IMR-90 (cell line): ENCODE measurements at regions not wholly inside any gene's neighbourhood (a gene's known extent, or its start where the extent isn't known, plus 50 kb on each side); places are given as distances from the start of the nearest gene placed in this dataset.

Experiments used
- ATAC-seq: fragments of 200-7000 bp; cut with Tn5 transposase; 2 replicates; pipeline ENCODE4 v1.9.1; 2020; ENCODE audit warnings: low read depth, mild to moderate bottlenecking, moderate library complexity
- BruUV-seq: library from RNA; stranded (reverse); fragments of 400-500 nt; replicated peaks from 2 replicates; lab custom pipeline; 2021; lab: Mats Ljungman, UMichigan
- CTCF ChIA-PET: fragments of 300-600 bp; formaldehyde crosslinking; extraction: SDS; loops from one replicate; lab custom pipeline; 2021; ENCODE audit warnings: antibody characterized with exemption; lab: Yijun Ruan, JAX
- POLR2A ChIA-PET: fragments of 300-600 bp; sonication (Branson Sonifier 250); formaldehyde crosslinking; loops from one replicate; lab custom pipeline; 2022; ENCODE audit warnings: antibody characterized with exemption; ENCODE audit not compliant: unreplicated experiment; lab: Charles Lee
- DNase-seq: peaks from one replicate; pipeline ENCODE4 v3.0.0; 2013
- H2AFZ ChIP-seq: replicated peaks from 2 replicates; pipeline ENCODE3; 2013; ENCODE audit warnings: low read length, mild to moderate bottlenecking; ENCODE audit not compliant: poor library complexity
- H2AK5ac ChIP-seq: 2 replicates; pipeline ENCODE4 v1.6.1; 2013; ENCODE audit warnings: low read depth, low read length, inconsistent platforms
- H2AK9ac ChIP-seq: replicated peaks from 2 replicates; pipeline ENCODE3; 2013; ENCODE audit warnings: mild to moderate bottlenecking, low read depth, low read length, moderate library complexity; ENCODE audit not compliant: poor library complexity
- H2BK120ac ChIP-seq: 2 replicates; pipeline ENCODE4 v1.6.1; 2013; ENCODE audit warnings: low read depth, low read length, inconsistent platforms
- H2BK15ac ChIP-seq: 3 replicates; pipeline ENCODE4 v1.6.1; 2013; ENCODE audit warnings: low read depth, low read length, inconsistent platforms
- H2BK20ac ChIP-seq: 2 replicates; pipeline ENCODE4 v1.6.1; 2013; ENCODE audit warnings: low read depth, mild to moderate bottlenecking, inconsistent platforms, low read length, moderate library complexity
- H2BK5ac ChIP-seq: 2 replicates; pipeline ENCODE4 v1.6.1; 2013; ENCODE audit warnings: mild to moderate bottlenecking, low read depth, low read length, inconsistent platforms; ENCODE audit not compliant: poor library complexity, severe bottlenecking
- H3K14ac ChIP-seq: replicated peaks from 2 replicates; pipeline ENCODE4 v1.6.1; 2013; ENCODE audit warnings: low read depth, low read length, inconsistent platforms
- H3K18ac ChIP-seq: 2 replicates; pipeline ENCODE4 v1.6.1; 2013; ENCODE audit warnings: low read depth, low read length, control low read depth
- H3K23ac ChIP-seq: 2 replicates; pipeline ENCODE4 v1.6.1; 2013; ENCODE audit warnings: low read depth, low read length, inconsistent platforms
- H3K27ac ChIP-seq: 2 replicates; pipeline ENCODE4 v1.5.1; 2013; ENCODE audit warnings: mild to moderate bottlenecking, control low read depth, low read length; ENCODE audit not compliant: insufficient read depth
- H3K27me3 ChIP-seq: 2 replicates; pipeline ENCODE4 v1.6.1; 2013; ENCODE audit warnings: low read length; ENCODE audit not compliant: control insufficient read depth, insufficient read depth
- H3K36me3 ChIP-seq: 2 replicates; pipeline ENCODE4 v1.6.1; 2013; ENCODE audit warnings: low read length, mixed read lengths; ENCODE audit not compliant: control insufficient read depth, insufficient read depth
- H3K4ac ChIP-seq: 2 replicates; pipeline ENCODE4 v1.6.1; 2013; ENCODE audit warnings: low read depth, low read length, inconsistent platforms
- H3K4me1 ChIP-seq: 2 replicates; pipeline ENCODE4 v1.6.1; 2013; ENCODE audit warnings: low read length, mixed read lengths; ENCODE audit not compliant: control insufficient read depth, insufficient read depth
- H3K4me2 ChIP-seq: 2 replicates; pipeline ENCODE4 v1.6.1; 2013; ENCODE audit warnings: low read depth, mild to moderate bottlenecking, control low read depth, low read length, moderate library complexity
- H3K4me3 ChIP-seq: 2 replicates; pipeline ENCODE4 v1.5.1; 2013; ENCODE audit warnings: low read depth, mild to moderate bottlenecking, control low read depth, low read length, moderate library complexity; ENCODE audit not compliant: insufficient read depth
- H3K56ac ChIP-seq: 2 replicates; pipeline ENCODE4 v1.6.1; 2013; ENCODE audit warnings: low read length, inconsistent platforms; ENCODE audit not compliant: insufficient read depth; ENCODE audit errors: extremely low read depth
- H3K79me1 ChIP-seq, 2 experiments: 2 replicates each; pipeline ENCODE4 v1.6.1; 2013; ENCODE audit warnings: low read length in 2 of 2, inconsistent platforms in 1 of 2, low read depth in 1 of 2
- H3K9ac ChIP-seq: 2 replicates; pipeline ENCODE4 v1.6.1; 2013; ENCODE audit warnings: low read depth, low read length, control low read depth
- H3K9me1 ChIP-seq: 2 replicates; pipeline ENCODE4 v1.6.1; 2013; ENCODE audit warnings: low read length, inconsistent platforms; ENCODE audit not compliant: insufficient read depth
- H3K9me3 ChIP-seq: 2 replicates; pipeline ENCODE4 v1.6.1; 2013; ENCODE audit warnings: low read length; ENCODE audit not compliant: control insufficient read depth, insufficient read depth
- H4K20me1 ChIP-seq: 2 replicates; pipeline ENCODE4 v1.6.1; 2013; ENCODE audit warnings: low read length, inconsistent platforms; ENCODE audit not compliant: insufficient read depth
- H4K5ac ChIP-seq: 2 replicates; pipeline ENCODE4 v1.6.1; 2013; ENCODE audit warnings: mild to moderate bottlenecking, low read depth, low read length, control low read depth
- H4K8ac ChIP-seq, 2 experiments: 2 replicates each; pipeline ENCODE4 v1.6.1; 2013; ENCODE audit warnings: low read depth in 2 of 2, low read length in 2 of 2, control low read depth in 1 of 2, inconsistent platforms in 1 of 2
- H4K91ac ChIP-seq: 2 replicates; pipeline ENCODE4 v1.6.1; 2013; ENCODE audit warnings: low read depth, low read length, inconsistent platforms; ENCODE audit not compliant: insufficient read depth
- BHLHE40 ChIP-seq: fragments of 150-350 bp; IDR thresholded peaks from 2 replicates; pipeline ENCODE4 v1.6.1; 2016; ENCODE audit warnings: mild to moderate bottlenecking, low read depth, low read length
- CHD1 ChIP-seq: IDR thresholded peaks from 2 replicates; pipeline ENCODE4 v1.6.1; 2012; ENCODE audit warnings: low read depth, low read length, improper control_type of control experiment
- CTCF ChIP-seq: conservative IDR thresholded peaks from 2 replicates; pipeline ENCODE4 v1.5.1; 2012; ENCODE audit warnings: mild to moderate bottlenecking, low read depth, low read length, improper control_type of control experiment
- ELK1 ChIP-seq: fragments of 150-350 bp; IDR thresholded peaks from 2 replicates; pipeline ENCODE4 v1.6.1; 2016; ENCODE audit warnings: low read depth, mild to moderate bottlenecking, low read length, moderate library complexity, borderline replicate concordance
- MAFK ChIP-seq: IDR thresholded peaks from 2 replicates; pipeline ENCODE4 v1.6.1; 2012; ENCODE audit warnings: low read depth, low read length, improper control_type of control experiment
- MXI1 ChIP-seq: IDR thresholded peaks from 2 replicates; pipeline ENCODE4 v1.6.1; 2012; ENCODE audit warnings: low read depth, mild to moderate bottlenecking, low read length, moderate library complexity, borderline replicate concordance
- NFE2L2 ChIP-seq: fragments of 150-350 bp; IDR thresholded peaks from 2 replicates; pipeline ENCODE4 v1.6.1; 2016; ENCODE audit warnings: low read depth, mild to moderate bottlenecking, low read length
- POLR2A ChIP-seq: IDR thresholded peaks from 2 replicates; pipeline ENCODE4 v1.6.1; 2012; ENCODE audit warnings: mild to moderate bottlenecking, low read depth, low read length
- RAD21 ChIP-seq: IDR thresholded peaks from 2 replicates; pipeline ENCODE4 v1.6.1; 2012; ENCODE audit warnings: low read length, improper control_type of control experiment
- RCOR1 ChIP-seq: IDR thresholded peaks from 2 replicates; pipeline ENCODE4 v1.6.1; 2012; ENCODE audit warnings: mild to moderate bottlenecking, low read length, improper control_type of control experiment; ENCODE audit not compliant: insufficient replicate concordance
- SMC3 ChIP-seq: fragments of 150-350 bp; IDR thresholded peaks from 2 replicates; pipeline ENCODE4 v1.6.1; 2016; ENCODE audit warnings: low read depth, mild to moderate bottlenecking, antibody characterized with exemption, low read length, moderate library complexity
- USF2 ChIP-seq: fragments of 150-350 bp; IDR thresholded peaks from 2 replicates; pipeline ENCODE4 v1.6.1; 2017; ENCODE audit warnings: mild to moderate bottlenecking, antibody characterized with exemption, low read length, low read depth
- WGBS, 2 experiments: methylation state at CpG; one replicate each; pipeline versions ENCODE4 v1.1.5 to v1.1.7; 2013; ENCODE audit warnings: missing lambda C conversion rate in 2 of 2; ENCODE audit not compliant: insufficient read length in 1 of 2; ENCODE audit errors: extremely low coverage in 2 of 2; 5-methylcytosine and 5-hydroxymethylcytosine counted together
- dilution Hi-C: fragments of 300-500 bp; cut with HindIII; formaldehyde crosslinking; loops from one replicate; pipeline ENCODE4 v1.14.3; 2018; ENCODE audit warnings: low sequenced_read_pairs; ENCODE audit not compliant: unreplicated experiment
- in situ Hi-C: fragments of 300-500 bp; cut with MboI; formaldehyde crosslinking; loops from 3 replicates; pipeline ENCODE4 v1.14.3; 2019; ENCODE audit warnings: low sequenced_read_pairs, inconsistent platforms, mixed read lengths
- intact Hi-C: fragments of 100-400 bp; cut with micrococcal nuclease; formaldehyde crosslinking; loops from 2 replicates; pipeline ENCODE4 v1.10.0; 2022

- TF ChIP-seq ELK1 (no peak), CTCF (no peak), SMC3 (no peak), CHD1 (no peak), POLR2A (no peak), RAD21 (no peak), MAFK (no peak), USF2 (no peak), BHLHE40 (no peak), MXI1 (no peak), RCOR1 (no peak), NFE2L2 (no peak)
- no peak overlapping the region for H3K23ac ChIP-seq
- H3K4me2 ChIP-seq = no peak overlapping the region
- ATAC-seq (no peak), DNase-seq (no peak)
- no peak overlapping the region for H4K91ac ChIP-seq
- ChIA-PET POLR2A (no interaction called here), CTCF (interaction anchor here (0.8 kb wide), 1 partner anchor 44 kb away, joined by 3 read pairs; no protein-coding TSS in a partner anchor)
- no peaks in the 10 kb centered on the region for H4K20me1 ChIP-seq
- H4K5ac ChIP-seq = no peak overlapping the region
- H3K56ac ChIP-seq = no peak overlapping the region
- no peak overlapping the region for H2BK120ac ChIP-seq
- dilution Hi-C loops (no loop called here), intact Hi-C loops (no loop called here), in situ Hi-C loops (no loop called here)
- no peak overlapping the region for H2AK9ac ChIP-seq
- H2BK5ac ChIP-seq = no peak overlapping the region
- BruUV-seq = no TSS peak
- H2AFZ ChIP-seq = no peak overlapping the region
- no peak overlapping the region for H3K4ac ChIP-seq
- no peaks in the 10 kb centered on the region for H3K4me1 ChIP-seq
- H3K9ac ChIP-seq = no peak overlapping the region
- H2BK20ac ChIP-seq = no peak overlapping the region
- H2AK5ac ChIP-seq = no peak overlapping the region
- H3K9me3 ChIP-seq = peaks cover 4% of the 10 kb centered on the region; the same call in 1 of the 2 replicates
- no peak overlapping the region; the same call in 1 of the 2 replicates for H3K14ac ChIP-seq
- no peak overlapping the region for H4K8ac ChIP-seq
- no peak overlapping the region for H3K18ac ChIP-seq
- no peak overlapping the region for H3K27ac ChIP-seq
- H3K79me1 ChIP-seq = no peaks in the 10 kb centered on the region
- no peak overlapping the region for H3K4me3 ChIP-seq
- peaks cover 2% of the 10 kb centered on the region for H3K27me3 ChIP-seq
- H2BK15ac ChIP-seq = no peak overlapping the region
- 66% methylated on average over 2 of the region's 3 CpGs; no CpG with 5 or more reads in 1 of the 2 experiments for WGBS, 2 experiments
- no peaks in the 10 kb centered on the region; the same call in 1 of the 2 replicates for H3K9me1 ChIP-seq
- H3K36me3 ChIP-seq = no peaks in the 10 kb centered on the region
These were observed 141.5 kb upstream of the ARID2 start for GRCh38 chr12:45587877-45588533.
